IPS-18c (cell line): ENCODE measurements at regions not wholly inside any gene's neighbourhood (a gene's known extent, or its start where the extent isn't known, plus 50 kb on each side); places are given as distances from the start of the nearest gene placed in this dataset.

Experiments
- H3K4me3 ChIP-seq: 2 replicates; pipeline ENCODE4 v1.7.0; 2013; ENCODE audit warnings: low read depth, mild to moderate bottlenecking, low read length, moderate library complexity; ENCODE audit not compliant: insufficient read depth
- H3K9me3 ChIP-seq: one replicate; pipeline ENCODE4 v1.6.1; 2013; ENCODE audit warnings: mild to moderate bottlenecking, low read length, moderate library complexity; ENCODE audit not compliant: control insufficient read depth, insufficient read depth

- Histone ChIP-seq H3K9me3 (no peaks in the 10 kb centered on the region), H3K4me3 (no peak overlapping the region)
Measured at GRCh38 chr15:97316362-97316761, 644.1 kb upstream of the ARRDC4 start.

- Histone ChIP-seq H3K9me3 (no peaks in the 10 kb centered on the region), H3K4me3 (no peak overlapping the region)
Measured at GRCh38 chr15:97317163-97317562, 643.3 kb upstream of the ARRDC4 start.

- Histone ChIP-seq H3K4me3 (no peak overlapping the region), H3K9me3 (no peaks in the 10 kb centered on the region)
Measured at GRCh38 chr15:97319291-97319690, 641.2 kb upstream of the ARRDC4 start.

- Histone ChIP-seq H3K4me3 (no peak overlapping the region), H3K9me3 (no peaks in the 10 kb centered on the region)
Measured at GRCh38 chr15:97346221-97346620, 614.3 kb upstream of the ARRDC4 start.

GRCh38 chr15:97350813-97351212, 609.7 kb upstream of the ARRDC4 start:
- no peak overlapping the region for H3K4me3 ChIP-seq
- H3K9me3 ChIP-seq = no peaks in the 10 kb centered on the region

- Histone ChIP-seq H3K9me3 (no peaks in the 10 kb centered on the region), H3K4me3 (no peak overlapping the region)
Measured at GRCh38 chr15:97383516-97383915, 577.0 kb upstream of the ARRDC4 start.

GRCh38 chr15:97386940-97387339, 573.6 kb upstream of the ARRDC4 start:
- Histone ChIP-seq H3K4me3 (no peak overlapping the region), H3K9me3 (no peaks in the 10 kb centered on the region)

- Histone ChIP-seq H3K9me3 (no peaks in the 10 kb centered on the region), H3K4me3 (no peak overlapping the region)
Measured at GRCh38 chr15:97401195-97401594, 559.3 kb upstream of the ARRDC4 start.

GRCh38 chr15:97401970-97402369, 558.5 kb upstream of the ARRDC4 start:
- no peak overlapping the region for H3K4me3 ChIP-seq

GRCh38 chr15:97406841-97407240, 553.7 kb upstream of the ARRDC4 start:
- H3K4me3 ChIP-seq = no peak overlapping the region
- H3K9me3 ChIP-seq = no peaks in the 10 kb centered on the region

More at GRCh38 chr15:97401970-97402369, 558.5 kb upstream of the ARRDC4 start:
- H3K9me3 ChIP-seq = no peaks in the 10 kb centered on the region

- Histone ChIP-seq H3K4me3 (no peak overlapping the region), H3K9me3 (no peaks in the 10 kb centered on the region)
Measured at GRCh38 chr15:97410897-97411575, 549.5 kb upstream of the ARRDC4 start.

GRCh38 chr15:97420130-97420529, 540.4 kb upstream of the ARRDC4 start:
- peaks cover 2% of the 10 kb centered on the region for H3K9me3 ChIP-seq

GRCh38 chr15:97425596-97425995, 534.9 kb upstream of the ARRDC4 start:
- Histone ChIP-seq H3K9me3 (no peaks in the 10 kb centered on the region), H3K4me3 (no peak overlapping the region)

More at GRCh38 chr15:97420130-97420529, 540.4 kb upstream of the ARRDC4 start:
- H3K4me3 ChIP-seq = no peak overlapping the region

GRCh38 chr15:97443101-97443500, 517.4 kb upstream of the ARRDC4 start:
- Histone ChIP-seq H3K4me3 (no peak overlapping the region), H3K9me3 (no peaks in the 10 kb centered on the region)

- Histone ChIP-seq H3K4me3 (no peak overlapping the region), H3K9me3 (no peaks in the 10 kb centered on the region)
Measured at GRCh38 chr15:97446138-97446537, 514.4 kb upstream of the ARRDC4 start.

- Histone ChIP-seq H3K9me3 (no peaks in the 10 kb centered on the region), H3K4me3 (no peak overlapping the region)
Measured at GRCh38 chr15:97456521-97457202, 503.8 kb upstream of the ARRDC4 start.

- Histone ChIP-seq H3K4me3 (no peak overlapping the region), H3K9me3 (no peaks in the 10 kb centered on the region)
Measured at GRCh38 chr15:97457203-97457847, 503.2 kb upstream of the ARRDC4 start.

- Histone ChIP-seq H3K4me3 (no peak overlapping the region), H3K9me3 (no peaks in the 10 kb centered on the region)
Measured at GRCh38 chr15:97459771-97460170, 500.7 kb upstream of the ARRDC4 start.
